ENCODE measurements at regions not wholly inside any gene's neighbourhood (a gene's known extent, or its start where the extent isn't known, plus 50 kb on each side); places are given as distances from the start of the nearest gene placed in this dataset.

DNA sequence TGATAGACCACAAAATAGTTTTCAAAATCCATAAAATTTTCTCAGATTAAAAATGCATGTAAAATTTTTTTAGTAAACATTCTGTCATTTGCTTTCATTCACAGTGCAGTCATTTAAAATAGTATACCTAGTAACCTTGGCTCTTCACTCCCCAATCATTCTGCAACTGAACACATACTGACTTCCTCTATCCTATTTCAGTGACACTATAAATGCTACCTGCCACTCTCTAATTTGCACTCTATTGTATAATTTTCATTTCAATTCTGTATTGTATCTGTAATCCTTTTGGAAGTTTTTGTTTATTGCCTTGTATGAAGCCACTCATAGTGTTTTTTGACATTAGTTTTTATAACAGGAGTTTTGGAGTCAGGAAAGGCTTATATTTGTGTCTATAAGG is 1029.1 kb upstream of the NCAM2 start:
- H3K27ac ChIP-seq: no peak overlapping the region
- H3K4me3 ChIP-seq: no peak overlapping the region
- H3K27me3 ChIP-seq (replicated peaks in 1 of 7): no peaks in the 10 kb centered on the region
- intact Hi-C loops (cut with DNase I; ENCODE audit: low total_unique reads): no loop called here
- TF ChIP-seq POLR2AphosphoS5 (IDR thresholded peaks at IDR 0.05): no peak
- TF ChIP-seq, protein P1, sequence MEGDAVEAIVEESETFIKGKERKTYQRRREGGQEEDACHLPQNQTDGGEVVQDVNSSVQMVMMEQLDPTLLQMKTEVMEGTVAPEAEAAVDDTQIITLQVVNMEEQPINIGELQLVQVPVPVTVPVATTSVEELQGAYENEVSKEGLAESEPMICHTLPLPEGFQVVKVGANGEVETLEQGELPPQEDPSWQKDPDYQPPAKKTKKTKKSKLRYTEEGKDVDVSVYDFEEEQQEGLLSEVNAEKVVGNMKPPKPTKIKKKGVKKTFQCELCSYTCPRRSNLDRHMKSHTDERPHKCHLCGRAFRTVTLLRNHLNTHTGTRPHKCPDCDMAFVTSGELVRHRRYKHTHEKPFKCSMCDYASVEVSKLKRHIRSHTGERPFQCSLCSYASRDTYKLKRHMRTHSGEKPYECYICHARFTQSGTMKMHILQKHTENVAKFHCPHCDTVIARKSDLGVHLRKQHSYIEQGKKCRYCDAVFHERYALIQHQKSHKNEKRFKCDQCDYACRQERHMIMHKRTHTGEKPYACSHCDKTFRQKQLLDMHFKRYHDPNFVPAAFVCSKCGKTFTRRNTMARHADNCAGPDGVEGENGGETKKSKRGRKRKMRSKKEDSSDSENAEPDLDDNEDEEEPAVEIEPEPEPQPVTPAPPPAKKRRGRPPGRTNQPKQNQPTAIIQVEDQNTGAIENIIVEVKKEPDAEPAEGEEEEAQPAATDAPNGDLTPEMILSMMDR (IDR thresholded peaks at IDR 0.05 in 8 of 11, conservative IDR thresholded peaks at IDR 0.05 in 3 of 11): no peak
- TF ChIP-seq POLR2A (IDR thresholded peaks at IDR 0.05): no peak
- no peak for DNase-seq
- peaks cover 0 to 22% (median 15%) of the 10 kb centered on the region in 8 donors for H3K9me3 ChIP-seq
- no peaks in the 10 kb centered on the region for H3K4me1 ChIP-seq
- no peaks in the 10 kb centered on the region for H3K36me3 ChIP-seq

DNA sequence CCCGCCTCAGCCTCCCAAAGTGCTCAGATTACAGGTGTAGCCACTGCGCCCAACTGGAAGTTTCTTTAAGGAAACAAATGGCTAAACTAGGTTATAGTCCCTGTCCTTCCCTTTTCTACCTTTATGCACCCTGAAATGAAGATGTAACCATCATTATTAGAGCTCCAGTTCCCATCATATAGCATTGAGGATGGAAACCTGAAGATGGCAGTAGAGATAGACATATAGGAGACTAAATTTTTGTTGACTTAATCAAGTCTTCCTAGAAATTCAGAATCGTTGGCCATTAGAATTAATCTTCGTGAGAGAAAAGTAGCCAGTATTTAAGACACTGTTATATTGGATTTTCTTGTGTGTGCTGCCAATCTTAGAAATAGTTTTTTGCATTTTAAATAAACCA is 1016.3 kb upstream of the NCAM2 start:
- no peak for DNase-seq
- no peaks in the 10 kb centered on the region for H3K27me3 ChIP-seq (replicated peaks in 1 of 7)
- H3K4me1 ChIP-seq: no peaks in the 10 kb centered on the region
- WGBS, 5 donors: 74 to 90% (median 84%) methylated on average over 4 of the region's 4 CpGs
- H3K27ac ChIP-seq: no peak overlapping the region
- intact Hi-C loops (cut with DNase I; ENCODE audit: low total_unique reads): no loop called here
- TF ChIP-seq POLR2AphosphoS5 (IDR thresholded peaks at IDR 0.05) (no peak), POLR2A (IDR thresholded peaks at IDR 0.05) (no peak)
- TF ChIP-seq, protein P1 (IDR thresholded peaks at IDR 0.05 in 8 of 11, conservative IDR thresholded peaks at IDR 0.05 in 3 of 11): no peak
- no peaks in the 10 kb centered on the region for H3K36me3 ChIP-seq
- no peak overlapping the region for H3K4me3 ChIP-seq
- H3K9me3 ChIP-seq: no peaks in the 10 kb centered on the region

DNA sequence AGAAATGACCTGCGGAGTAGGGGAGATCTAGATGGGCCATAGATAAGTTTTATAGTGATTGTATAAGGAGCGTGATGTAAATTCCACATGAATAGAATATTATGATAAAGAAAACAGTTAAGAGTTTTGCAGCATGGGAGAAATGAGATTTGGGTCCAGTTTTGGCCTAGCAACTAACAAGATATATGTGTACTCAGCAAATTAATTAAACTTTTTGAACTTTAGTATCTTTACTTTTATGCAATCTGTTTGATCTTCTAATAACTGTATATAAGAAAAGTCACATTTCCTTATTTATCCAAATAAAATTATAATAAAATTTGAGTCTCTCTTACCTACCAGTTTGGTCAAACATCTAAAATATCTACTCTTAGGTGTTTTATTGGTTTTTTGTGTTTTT is 1011.8 kb upstream of the NCAM2 start:
- intact Hi-C loops (cut with DNase I; ENCODE audit: low total_unique reads): no loop called here
- no peak overlapping the region for H3K27ac ChIP-seq
- no peaks in the 10 kb centered on the region for H3K4me1 ChIP-seq
- no peaks in the 10 kb centered on the region for H3K27me3 ChIP-seq (replicated peaks in 1 of 7)
- DNase-seq: no peak
- 92 to 99% (median 93%) methylated on average over 2 of the region's 2 CpGs for WGBS, 5 donors
- TF ChIP-seq POLR2AphosphoS5 (IDR thresholded peaks at IDR 0.05) (no peak), POLR2A (IDR thresholded peaks at IDR 0.05) (no peak)
- TF ChIP-seq, protein P1 (IDR thresholded peaks at IDR 0.05 in 8 of 11, conservative IDR thresholded peaks at IDR 0.05 in 3 of 11): no peak
- H3K9me3 ChIP-seq: peaks cover 0 to 18% (median 9%) of the 10 kb centered on the region in 8 donors
- no peak overlapping the region for H3K4me3 ChIP-seq
- H3K36me3 ChIP-seq: no peaks in the 10 kb centered on the region

DNA sequence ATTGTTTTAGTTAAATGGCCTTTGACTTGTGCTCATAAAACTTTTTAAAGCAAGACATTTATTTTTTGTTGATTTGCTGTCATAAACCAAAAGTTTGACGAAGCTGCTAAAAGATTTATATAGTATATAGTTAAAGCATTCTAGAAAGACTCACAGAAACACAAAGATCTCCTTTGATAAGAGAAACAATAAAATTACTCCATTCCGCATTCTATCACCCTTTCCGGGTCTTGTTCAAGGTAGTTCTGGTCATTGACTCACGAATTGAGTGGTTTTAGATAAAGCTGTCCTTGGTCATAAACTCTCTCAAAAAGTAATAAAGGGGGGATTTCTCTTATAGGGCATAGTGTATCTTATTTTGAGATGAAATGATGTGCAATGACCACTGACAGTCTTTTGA is 1010.5 kb upstream of the NCAM2 start:
- no peak for DNase-seq
- intact Hi-C loops (cut with DNase I; ENCODE audit: low total_unique reads): no loop called here

More for the DNA sequence above, 1010.5 kb upstream of the NCAM2 start:
- no peaks in the 10 kb centered on the region for H3K4me1 ChIP-seq
- H3K4me3 ChIP-seq: no peak overlapping the region
- no peaks in the 10 kb centered on the region for H3K27me3 ChIP-seq (replicated peaks in 1 of 7)
- H3K27ac ChIP-seq: no peak overlapping the region
- TF ChIP-seq, protein P1 (IDR thresholded peaks at IDR 0.05 in 8 of 11, conservative IDR thresholded peaks at IDR 0.05 in 3 of 11): no peak
- TF ChIP-seq POLR2A (IDR thresholded peaks at IDR 0.05): no peak
- no peak for TF ChIP-seq POLR2AphosphoS5 (IDR thresholded peaks at IDR 0.05)
- no peaks in the 10 kb centered on the region for H3K36me3 ChIP-seq
- peaks cover 0 to 18% (median 9%) of the 10 kb centered on the region in 8 donors for H3K9me3 ChIP-seq
- WGBS, 5 donors: 76 to 85% (median 78%) methylated on average over 4 of the region's 4 CpGs
